H1 (cell line): ENCODE measurements at regions not wholly inside any gene's neighbourhood (a gene's known extent, or its start where the extent isn't known, plus 50 kb on each side); places are given as distances from the start of the nearest gene placed in this dataset.

Experiments
- CTCF ChIA-PET: fragments of 300-600 bp; sonication (Branson Sonifier 250); formaldehyde crosslinking; loops from one replicate; lab custom pipeline; 2021; ENCODE audit not compliant: partially characterized antibody; lab: Charles Lee
- POLR2A ChIA-PET: fragments of 300-600 bp; sonication (Branson Sonifier 250); formaldehyde crosslinking; loops from one replicate; lab custom pipeline; 2021; ENCODE audit warnings: inconsistent platforms; ENCODE audit not compliant: partially characterized antibody; lab: Charles Lee
- DNase-seq, 2 experiments: peaks; one replicate each; pipeline versions ENCODE4 v3.0.0 to v3.0.0-alpha.2; 2010 to 2022; ENCODE audit warnings: low spot score in 2 of 2, low read depth in 1 of 2, mixed read lengths in 1 of 2
- FAIRE-seq: peaks from 2 replicates; lab custom pipeline; 2011; peaks lifted over from hg19 to GRCh38; lab: Jason Lieb, UNC
- H2AFZ ChIP-seq: 2 replicates; pipeline ENCODE4 v1.8.1; 2012; ENCODE audit warnings: low read length, inconsistent platforms
- H2AK5ac ChIP-seq: 2 replicates; pipeline ENCODE4 v1.6.1; 2013; ENCODE audit warnings: low read depth, low read length
- H2BK120ac ChIP-seq: replicated peaks from 2 replicates; pipeline ENCODE3; 2013; ENCODE audit warnings: low read depth, low read length, inconsistent platforms
- H2BK12ac ChIP-seq: 2 replicates; pipeline ENCODE4 v1.6.1; 2013; ENCODE audit warnings: low read depth, low read length
- H2BK15ac ChIP-seq: 2 replicates; pipeline ENCODE4 v1.6.1; 2013; ENCODE audit warnings: low read length
- H2BK20ac ChIP-seq: 2 replicates; pipeline ENCODE4 v1.6.1; 2013; ENCODE audit warnings: low read length
- H2BK5ac ChIP-seq: 2 replicates; pipeline ENCODE4 v1.6.1; 2013; ENCODE audit warnings: low read depth, low read length
- H3K14ac ChIP-seq: 2 replicates; pipeline ENCODE4 v1.6.1; 2013; ENCODE audit warnings: inconsistent platforms; ENCODE audit not compliant: insufficient read length
- H3K18ac ChIP-seq: 2 replicates; pipeline ENCODE4 v1.6.1; 2013; ENCODE audit warnings: low read length; ENCODE audit errors: extremely low read depth
- H3K23ac ChIP-seq: 2 replicates; pipeline ENCODE4 v1.6.1; 2013; ENCODE audit warnings: inconsistent platforms; ENCODE audit not compliant: insufficient read length
- H3K23me2 ChIP-seq: 2 replicates; pipeline ENCODE4 v1.6.1; 2013; ENCODE audit warnings: low read depth, low read length
- H3K27ac ChIP-seq: 2 replicates; pipeline ENCODE4 v1.6.1; 2011; ENCODE audit warnings: low read depth, low read length, inconsistent platforms
- H3K27me3 ChIP-seq, 4 experiments: replicated peaks in 1 of 4; 1 replicate in 1 of 4; 2 replicates in 3 of 4; pipeline versions ENCODE4 v1.6.1 to v1.8.1; 2011 to 2013; ENCODE audit warnings: low read length in 3 of 4, mild to moderate bottlenecking in 3 of 4, inconsistent platforms in 2 of 4, mixed read lengths in 2 of 4, moderate library complexity in 1 of 4; ENCODE audit not compliant: control insufficient read depth in 3 of 4, insufficient read depth in 3 of 4; ENCODE audit errors: extremely low read depth in 1 of 4
- H3K36me3 ChIP-seq, 4 experiments: 2 replicates each; pipeline versions ENCODE4 v1.6.1 to v1.8.1; 2011 to 2013; ENCODE audit warnings: mild to moderate bottlenecking in 4 of 4, low read length in 3 of 4, moderate library complexity in 2 of 4, control low read depth in 1 of 4, inconsistent platforms in 1 of 4; ENCODE audit not compliant: insufficient read depth in 4 of 4, control insufficient read depth in 2 of 4
- H3K4ac ChIP-seq: replicated peaks from 2 replicates; pipeline ENCODE3; 2013; ENCODE audit warnings: low read length, low read depth, mixed read lengths, inconsistent platforms; ENCODE audit not compliant: insufficient read length
- H3K4me1 ChIP-seq, 4 experiments: replicated peaks in 1 of 4; 1 replicate in 1 of 4; 2 replicates in 3 of 4; pipeline versions ENCODE4 v1.6.1 to v1.8.1; 2011 to 2013; ENCODE audit warnings: low read length in 3 of 4, inconsistent platforms in 2 of 4, mixed read lengths in 1 of 4; ENCODE audit not compliant: insufficient read depth in 4 of 4, control insufficient read depth in 3 of 4
- H3K4me2 ChIP-seq, 2 experiments: 2 replicates each; pipeline versions ENCODE4 v1.6.1 to v1.8.1; 2011 to 2013; ENCODE audit warnings: low read depth in 2 of 2, low read length in 2 of 2, control low read depth in 1 of 2, inconsistent platforms in 1 of 2, mild to moderate bottlenecking in 1 of 2; ENCODE audit not compliant: insufficient read depth in 1 of 2
- H3K4me3 ChIP-seq, 4 experiments: fragments of 200-600, 300-600 bp in 1 of 4; sonication (generic), shearing (Covaris generic), sonication (Bioruptor Twin) in 1 of 4; 2 replicates each; pipeline versions ENCODE4 v1.5.1 to v1.8.1; 2011 to 2016; ENCODE audit warnings: low read length in 4 of 4, low read depth in 3 of 4, control low read depth in 2 of 4, inconsistent platforms in 2 of 4, mild to moderate bottlenecking in 2 of 4, mixed read lengths in 1 of 4, moderate library complexity in 1 of 4; ENCODE audit not compliant: insufficient read depth in 2 of 4; ENCODE audit errors: extremely low read depth in 1 of 4
- H3K56ac ChIP-seq: replicated peaks from 2 replicates; pipeline ENCODE3; 2013; ENCODE audit warnings: low read depth, mild to moderate bottlenecking, mixed read lengths, low read length, inconsistent platforms; ENCODE audit not compliant: insufficient read length
- H3K79me1 ChIP-seq: 2 replicates; pipeline ENCODE4 v1.6.1; 2013; ENCODE audit warnings: low read depth, low read length, control low read depth
- H3K79me2 ChIP-seq, 2 experiments: 2 replicates each; pipeline versions ENCODE4 v1.6.1 to v1.8.1; 2012 to 2013; ENCODE audit warnings: low read length in 2 of 2, mild to moderate bottlenecking in 2 of 2, inconsistent platforms in 1 of 2; ENCODE audit not compliant: insufficient read depth in 2 of 2, control insufficient read depth in 1 of 2
- H3K9ac ChIP-seq, 4 experiments: replicated peaks in 1 of 4; 1 replicate in 1 of 4; 2 replicates in 3 of 4; pipeline versions ENCODE4 v1.6.1 to v1.8.1; 2011 to 2013; ENCODE audit warnings: low read depth in 3 of 4, low read length in 3 of 4, control low read depth in 2 of 4, mild to moderate bottlenecking in 2 of 4, moderate library complexity in 2 of 4, inconsistent platforms in 1 of 4; ENCODE audit errors: extremely low read depth in 1 of 4
- H3K9me3 ChIP-seq, 2 experiments: 2 replicates each; pipeline versions ENCODE4 v1.6.1 to v1.8.1; 2012 to 2013; ENCODE audit warnings: mild to moderate bottlenecking in 2 of 2, moderate library complexity in 2 of 2, control low read depth in 1 of 2, inconsistent platforms in 1 of 2, low read depth in 1 of 2, low read length in 1 of 2, mixed read lengths in 1 of 2; ENCODE audit not compliant: insufficient read depth in 2 of 2
- H4K20me1 ChIP-seq, 2 experiments: replicated peaks in 1 of 2; 2 replicates each; pipeline versions ENCODE3 to v1.8.1; 2011 to 2013; ENCODE audit warnings: inconsistent platforms in 2 of 2, low read length in 2 of 2, mild to moderate bottlenecking in 1 of 2; ENCODE audit not compliant: insufficient read depth in 2 of 2, control insufficient read depth in 1 of 2
- H4K5ac ChIP-seq: 2 replicates; pipeline ENCODE4 v1.6.1; 2013; ENCODE audit warnings: low read length, low read depth, mixed read lengths, inconsistent platforms; ENCODE audit not compliant: insufficient read length
- H4K8ac ChIP-seq: 2 replicates; pipeline ENCODE4 v1.8.0; 2013; ENCODE audit warnings: mild to moderate bottlenecking, moderate library complexity, low read length, inconsistent platforms; ENCODE audit not compliant: insufficient read depth; ENCODE audit errors: extremely low read depth
- H4K91ac ChIP-seq: replicated peaks from 2 replicates; pipeline ENCODE3; 2013; ENCODE audit warnings: low read length, mixed read lengths, inconsistent platforms; ENCODE audit not compliant: insufficient read length
- RFX5 ChIP-seq: IDR thresholded peaks from 2 replicates; pipeline ENCODE4 v1.6.1; 2011; ENCODE audit warnings: low read depth, low read length, improper control_type of control experiment, borderline replicate concordance
- WGBS, 2 experiments: shearing (Covaris generic) in 1 of 2; methylation state at CpG; one replicate each; pipeline versions ENCODE4 v1.1.6 to v1.1.7; 2013 to 2015; ENCODE audit warnings: low lambda C conversion rate in 2 of 2, mixed read lengths in 2 of 2, inconsistent platforms in 1 of 2, low coverage in 1 of 2, missing lambda C conversion rate in 1 of 2; ENCODE audit not compliant: insufficient replicate concordance in 2 of 2, insufficient coverage in 1 of 2, insufficient read length in 1 of 2; ENCODE audit errors: extremely low coverage in 1 of 2, missing lambda C conversion rate in 1 of 2; 5-methylcytosine and 5-hydroxymethylcytosine counted together
- TF ChIP-seq, protein P1 (sequence below): IDR thresholded peaks from 2 replicates; pipeline ENCODE4 v1.6.1; 2011; ENCODE audit warnings: low read length, improper control_type of control experiment
- TF ChIP-seq, protein P2 (sequence below): IDR thresholded peaks from 2 replicates; pipeline ENCODE4 v1.6.1; 2012; ENCODE audit warnings: low read length, inconsistent platforms

DNA sequence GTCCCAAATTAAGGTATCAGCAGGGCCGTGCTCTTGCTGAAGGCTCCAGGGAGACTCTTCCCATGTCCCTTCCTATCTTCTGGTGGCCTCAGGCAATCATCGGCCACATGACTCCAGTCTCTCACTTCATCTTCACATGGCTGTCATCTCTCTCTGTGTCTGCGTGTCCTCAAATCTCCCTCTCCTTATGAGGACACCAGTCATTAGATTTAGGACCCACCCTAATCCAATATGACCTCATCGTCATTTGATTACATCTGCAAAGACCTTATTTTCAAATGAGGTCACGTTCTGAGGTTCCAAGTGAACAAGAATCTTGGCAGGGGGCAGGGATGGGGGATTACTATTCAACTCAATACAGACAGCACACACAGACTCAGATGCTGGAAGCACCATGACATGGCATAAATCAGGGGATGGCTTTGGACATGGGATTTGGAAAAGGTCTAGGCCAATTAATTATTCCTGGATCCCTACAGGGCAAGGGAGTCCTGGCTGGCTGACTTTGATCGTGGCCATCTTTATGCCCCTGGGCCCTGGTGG, 210.0 kb upstream of the SKOR2 start:
- no peak overlapping the region for H3K4ac ChIP-seq
- H2BK120ac ChIP-seq: no peak overlapping the region
- H3K27me3 ChIP-seq: peaks cover 0 to 4% (median 3%) of the 10 kb centered on the region in 4 experiments; a peak in 3 of 7 replicates
- 70% methylated on average over 6 of the region's 6 CpGs; no CpG with 5 or more reads in 1 of the 2 experiments for WGBS, 2 experiments
- no peak overlapping the region for H3K27ac ChIP-seq
- H4K20me1 ChIP-seq: no peaks in the 10 kb centered on the region
- no peaks in the 10 kb centered on the region for H3K4me1 ChIP-seq
- no peak overlapping the region for H4K8ac ChIP-seq
- no peak overlapping the region for H3K4me2 ChIP-seq
- no peak overlapping the region for H2BK20ac ChIP-seq
- no peak overlapping the region for H3K4me3 ChIP-seq
- no peak overlapping the region for H2AFZ ChIP-seq
- no peak overlapping the region for H3K9ac ChIP-seq
- H3K9me3 ChIP-seq: no peaks in the 10 kb centered on the region
- H3K36me3 ChIP-seq: no peaks in the 10 kb centered on the region
- no peak overlapping the region for H2BK5ac ChIP-seq
- no peak overlapping the region for H2BK15ac ChIP-seq
- no peaks in the 10 kb centered on the region for H3K79me2 ChIP-seq
- H3K79me1 ChIP-seq: no peaks in the 10 kb centered on the region
- no peak overlapping the region for H3K23ac ChIP-seq
- H3K14ac ChIP-seq: no peak overlapping the region
- ChIA-PET CTCF (no interaction called here), POLR2A (no interaction called here)
- no peak for DNase-seq
- no peak overlapping the region for H4K5ac ChIP-seq
- no peak for FAIRE-seq
- H4K91ac ChIP-seq: no peak overlapping the region
- no peak overlapping the region for H2BK12ac ChIP-seq
- no peak overlapping the region for H3K56ac ChIP-seq
- H2AK5ac ChIP-seq: no peak overlapping the region
- H3K18ac ChIP-seq: no peak overlapping the region
- no peaks in the 10 kb centered on the region for H3K23me2 ChIP-seq
- TF ChIP-seq, protein P1, sequence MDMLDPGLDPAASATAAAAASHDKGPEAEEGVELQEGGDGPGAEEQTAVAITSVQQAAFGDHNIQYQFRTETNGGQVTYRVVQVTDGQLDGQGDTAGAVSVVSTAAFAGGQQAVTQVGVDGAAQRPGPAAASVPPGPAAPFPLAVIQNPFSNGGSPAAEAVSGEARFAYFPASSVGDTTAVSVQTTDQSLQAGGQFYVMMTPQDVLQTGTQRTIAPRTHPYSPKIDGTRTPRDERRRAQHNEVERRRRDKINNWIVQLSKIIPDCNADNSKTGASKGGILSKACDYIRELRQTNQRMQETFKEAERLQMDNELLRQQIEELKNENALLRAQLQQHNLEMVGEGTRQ: no peak
- TF ChIP-seq, protein P2, sequence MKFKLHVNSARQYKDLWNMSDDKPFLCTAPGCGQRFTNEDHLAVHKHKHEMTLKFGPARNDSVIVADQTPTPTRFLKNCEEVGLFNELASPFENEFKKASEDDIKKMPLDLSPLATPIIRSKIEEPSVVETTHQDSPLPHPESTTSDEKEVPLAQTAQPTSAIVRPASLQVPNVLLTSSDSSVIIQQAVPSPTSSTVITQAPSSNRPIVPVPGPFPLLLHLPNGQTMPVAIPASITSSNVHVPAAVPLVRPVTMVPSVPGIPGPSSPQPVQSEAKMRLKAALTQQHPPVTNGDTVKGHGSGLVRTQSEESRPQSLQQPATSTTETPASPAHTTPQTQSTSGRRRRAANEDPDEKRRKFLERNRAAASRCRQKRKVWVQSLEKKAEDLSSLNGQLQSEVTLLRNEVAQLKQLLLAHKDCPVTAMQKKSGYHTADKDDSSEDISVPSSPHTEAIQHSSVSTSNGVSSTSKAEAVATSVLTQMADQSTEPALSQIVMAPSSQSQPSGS: no peak
- TF ChIP-seq RFX5: no peak
